ENCODE measurements at regions not wholly inside any gene's neighbourhood (a gene's known extent, or its start where the extent isn't known, plus 50 kb on each side); places are given as distances from the start of the nearest gene placed in this dataset.

DNA sequence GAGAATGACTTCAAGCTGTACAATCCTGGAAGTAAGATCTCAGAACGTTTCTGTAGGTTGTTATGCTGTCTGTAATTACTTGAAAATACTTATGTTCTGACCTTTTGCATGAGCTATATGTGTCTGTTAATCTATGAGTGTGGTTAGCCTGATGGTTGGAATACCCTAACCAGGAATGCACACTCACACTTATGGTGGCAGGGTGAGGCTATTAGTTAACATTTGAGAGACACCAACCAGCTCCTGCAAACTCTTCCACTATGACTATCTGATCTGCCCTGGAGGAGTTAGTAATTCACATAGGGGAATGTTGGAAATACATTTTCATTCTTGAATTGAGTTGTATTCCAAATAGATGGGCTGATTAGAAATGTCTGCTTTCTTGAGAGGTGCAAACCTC lies 450.3 kb downstream of the INHBA start:
- Mint-ChIP-seq H3K36me3 (ENCODE audit: low read depth) (no peaks in the 10 kb centered on the region), H3K4me1 (peaks cover 10% of the 10 kb centered on the region), H3K9me3 (peaks cover 9% of the 10 kb centered on the region; the same call in 2 of the 3 replicates), H3K4me3 (no peak overlapping the region), H3K27ac (no peak overlapping the region), H3K27me3 (ENCODE audit: insufficient read depth, low read depth, poor library complexity) (no peaks in the 10 kb centered on the region)
- TF ChIP-seq CREB1 (CRISPR knock-in tag; IDR thresholded peaks at IDR 0.05; ENCODE audit: low read depth) = no peak
- TF ChIP-seq JUNB (IDR thresholded peaks at IDR 0.05; ENCODE audit: unreplicated experiment) = no peak
- TF ChIP-seq, protein P1, sequence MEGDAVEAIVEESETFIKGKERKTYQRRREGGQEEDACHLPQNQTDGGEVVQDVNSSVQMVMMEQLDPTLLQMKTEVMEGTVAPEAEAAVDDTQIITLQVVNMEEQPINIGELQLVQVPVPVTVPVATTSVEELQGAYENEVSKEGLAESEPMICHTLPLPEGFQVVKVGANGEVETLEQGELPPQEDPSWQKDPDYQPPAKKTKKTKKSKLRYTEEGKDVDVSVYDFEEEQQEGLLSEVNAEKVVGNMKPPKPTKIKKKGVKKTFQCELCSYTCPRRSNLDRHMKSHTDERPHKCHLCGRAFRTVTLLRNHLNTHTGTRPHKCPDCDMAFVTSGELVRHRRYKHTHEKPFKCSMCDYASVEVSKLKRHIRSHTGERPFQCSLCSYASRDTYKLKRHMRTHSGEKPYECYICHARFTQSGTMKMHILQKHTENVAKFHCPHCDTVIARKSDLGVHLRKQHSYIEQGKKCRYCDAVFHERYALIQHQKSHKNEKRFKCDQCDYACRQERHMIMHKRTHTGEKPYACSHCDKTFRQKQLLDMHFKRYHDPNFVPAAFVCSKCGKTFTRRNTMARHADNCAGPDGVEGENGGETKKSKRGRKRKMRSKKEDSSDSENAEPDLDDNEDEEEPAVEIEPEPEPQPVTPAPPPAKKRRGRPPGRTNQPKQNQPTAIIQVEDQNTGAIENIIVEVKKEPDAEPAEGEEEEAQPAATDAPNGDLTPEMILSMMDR (conservative IDR thresholded peaks at IDR 0.05; ENCODE audit: low read depth in 2 of 2) = no peak
- TF ChIP-seq STAT1 (IDR thresholded peaks at IDR 0.05; ENCODE audit: unreplicated experiment) = no peak
- TF ChIP-seq, protein P2, sequence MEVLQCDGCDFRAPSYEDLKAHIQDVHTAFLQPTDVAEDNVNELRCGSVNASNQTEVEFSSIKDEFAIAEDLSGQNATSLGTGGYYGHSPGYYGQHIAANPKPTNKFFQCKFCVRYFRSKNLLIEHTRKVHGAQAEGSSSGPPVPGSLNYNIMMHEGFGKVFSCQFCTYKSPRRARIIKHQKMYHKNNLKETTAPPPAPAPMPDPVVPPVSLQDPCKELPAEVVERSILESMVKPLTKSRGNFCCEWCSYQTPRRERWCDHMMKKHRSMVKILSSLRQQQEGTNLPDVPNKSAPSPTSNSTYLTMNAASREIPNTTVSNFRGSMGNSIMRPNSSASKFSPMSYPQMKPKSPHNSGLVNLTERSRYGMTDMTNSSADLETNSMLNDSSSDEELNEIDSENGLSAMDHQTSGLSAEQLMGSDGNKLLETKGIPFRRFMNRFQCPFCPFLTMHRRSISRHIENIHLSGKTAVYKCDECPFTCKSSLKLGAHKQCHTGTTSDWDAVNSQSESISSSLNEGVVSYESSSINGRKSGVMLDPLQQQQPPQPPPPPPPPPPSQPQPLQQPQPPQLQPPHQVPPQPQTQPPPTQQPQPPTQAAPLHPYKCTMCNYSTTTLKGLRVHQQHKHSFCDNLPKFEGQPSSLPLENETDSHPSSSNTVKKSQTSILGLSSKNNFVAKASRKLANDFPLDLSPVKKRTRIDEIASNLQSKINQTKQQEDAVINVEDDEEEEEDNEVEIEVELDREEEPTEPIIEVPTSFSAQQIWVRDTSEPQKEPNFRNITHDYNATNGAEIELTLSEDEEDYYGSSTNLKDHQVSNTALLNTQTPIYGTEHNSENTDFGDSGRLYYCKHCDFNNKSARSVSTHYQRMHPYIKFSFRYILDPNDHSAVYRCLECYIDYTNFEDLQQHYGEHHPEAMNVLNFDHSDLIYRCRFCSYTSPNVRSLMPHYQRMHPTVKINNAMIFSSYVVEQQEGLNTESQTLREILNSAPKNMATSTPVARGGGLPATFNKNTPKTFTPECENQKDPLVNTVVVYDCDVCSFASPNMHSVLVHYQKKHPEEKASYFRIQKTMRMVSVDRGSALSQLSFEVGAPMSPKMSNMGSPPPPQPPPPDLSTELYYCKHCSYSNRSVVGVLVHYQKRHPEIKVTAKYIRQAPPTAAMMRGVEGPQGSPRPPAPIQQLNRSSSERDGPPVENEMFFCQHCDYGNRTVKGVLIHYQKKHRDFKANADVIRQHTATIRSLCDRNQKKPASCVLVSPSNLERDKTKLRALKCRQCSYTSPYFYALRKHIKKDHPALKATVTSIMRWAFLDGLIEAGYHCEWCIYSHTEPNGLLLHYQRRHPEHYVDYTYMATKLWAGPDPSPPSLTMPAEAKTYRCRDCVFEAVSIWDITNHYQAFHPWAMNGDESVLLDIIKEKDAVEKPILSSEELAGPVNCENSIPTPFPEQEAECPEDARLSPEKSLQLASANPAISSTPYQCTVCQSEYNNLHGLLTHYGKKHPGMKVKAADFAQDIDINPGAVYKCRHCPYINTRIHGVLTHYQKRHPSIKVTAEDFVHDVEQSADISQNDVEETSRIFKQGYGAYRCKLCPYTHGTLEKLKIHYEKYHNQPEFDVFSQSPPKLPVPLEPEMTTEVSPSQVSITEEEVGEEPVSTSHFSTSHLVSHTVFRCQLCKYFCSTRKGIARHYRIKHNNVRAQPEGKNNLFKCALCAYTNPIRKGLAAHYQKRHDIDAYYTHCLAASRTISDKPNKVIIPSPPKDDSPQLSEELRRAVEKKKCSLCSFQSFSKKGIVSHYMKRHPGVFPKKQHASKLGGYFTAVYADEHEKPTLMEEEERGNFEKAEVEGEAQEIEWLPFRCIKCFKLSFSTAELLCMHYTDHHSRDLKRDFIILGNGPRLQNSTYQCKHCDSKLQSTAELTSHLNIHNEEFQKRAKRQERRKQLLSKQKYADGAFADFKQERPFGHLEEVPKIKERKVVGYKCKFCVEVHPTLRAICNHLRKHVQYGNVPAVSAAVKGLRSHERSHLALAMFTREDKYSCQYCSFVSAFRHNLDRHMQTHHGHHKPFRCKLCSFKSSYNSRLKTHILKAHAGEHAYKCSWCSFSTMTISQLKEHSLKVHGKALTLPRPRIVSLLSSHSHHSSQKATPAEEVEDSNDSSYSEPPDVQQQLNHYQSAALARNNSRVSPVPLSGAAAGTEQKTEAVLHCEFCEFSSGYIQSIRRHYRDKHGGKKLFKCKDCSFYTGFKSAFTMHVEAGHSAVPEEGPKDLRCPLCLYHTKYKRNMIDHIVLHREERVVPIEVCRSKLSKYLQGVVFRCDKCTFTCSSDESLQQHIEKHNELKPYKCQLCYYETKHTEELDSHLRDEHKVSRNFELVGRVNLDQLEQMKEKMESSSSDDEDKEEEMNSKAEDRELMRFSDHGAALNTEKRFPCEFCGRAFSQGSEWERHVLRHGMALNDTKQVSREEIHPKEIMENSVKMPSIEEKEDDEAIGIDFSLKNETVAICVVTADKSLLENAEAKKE (CRISPR knock-in tag; IDR thresholded peaks at IDR 0.05) = no peak
- no peak for TF ChIP-seq EZH2 (IDR thresholded peaks at IDR 0.05; ENCODE audit: low read depth, unreplicated experiment)
- no peak for TF ChIP-seq NANOG (IDR thresholded peaks at IDR 0.05; ENCODE audit: borderline replicate concordance)
- no peak for TF ChIP-seq ZNF114 (CRISPR knock-in tag; IDR thresholded peaks at IDR 0.05)
- TF ChIP-seq ZNF331 (CRISPR knock-in tag; IDR thresholded peaks at IDR 0.05; ENCODE audit: low read depth) = no peak
- no peak for TF ChIP-seq POLR2AphosphoS5 (IDR thresholded peaks at IDR 0.05; ENCODE audit: low read depth)
- no peak for TF ChIP-seq EZH2phosphoT487 (IDR thresholded peaks at IDR 0.05; ENCODE audit: unreplicated experiment)
- TF ChIP-seq, protein P3, sequence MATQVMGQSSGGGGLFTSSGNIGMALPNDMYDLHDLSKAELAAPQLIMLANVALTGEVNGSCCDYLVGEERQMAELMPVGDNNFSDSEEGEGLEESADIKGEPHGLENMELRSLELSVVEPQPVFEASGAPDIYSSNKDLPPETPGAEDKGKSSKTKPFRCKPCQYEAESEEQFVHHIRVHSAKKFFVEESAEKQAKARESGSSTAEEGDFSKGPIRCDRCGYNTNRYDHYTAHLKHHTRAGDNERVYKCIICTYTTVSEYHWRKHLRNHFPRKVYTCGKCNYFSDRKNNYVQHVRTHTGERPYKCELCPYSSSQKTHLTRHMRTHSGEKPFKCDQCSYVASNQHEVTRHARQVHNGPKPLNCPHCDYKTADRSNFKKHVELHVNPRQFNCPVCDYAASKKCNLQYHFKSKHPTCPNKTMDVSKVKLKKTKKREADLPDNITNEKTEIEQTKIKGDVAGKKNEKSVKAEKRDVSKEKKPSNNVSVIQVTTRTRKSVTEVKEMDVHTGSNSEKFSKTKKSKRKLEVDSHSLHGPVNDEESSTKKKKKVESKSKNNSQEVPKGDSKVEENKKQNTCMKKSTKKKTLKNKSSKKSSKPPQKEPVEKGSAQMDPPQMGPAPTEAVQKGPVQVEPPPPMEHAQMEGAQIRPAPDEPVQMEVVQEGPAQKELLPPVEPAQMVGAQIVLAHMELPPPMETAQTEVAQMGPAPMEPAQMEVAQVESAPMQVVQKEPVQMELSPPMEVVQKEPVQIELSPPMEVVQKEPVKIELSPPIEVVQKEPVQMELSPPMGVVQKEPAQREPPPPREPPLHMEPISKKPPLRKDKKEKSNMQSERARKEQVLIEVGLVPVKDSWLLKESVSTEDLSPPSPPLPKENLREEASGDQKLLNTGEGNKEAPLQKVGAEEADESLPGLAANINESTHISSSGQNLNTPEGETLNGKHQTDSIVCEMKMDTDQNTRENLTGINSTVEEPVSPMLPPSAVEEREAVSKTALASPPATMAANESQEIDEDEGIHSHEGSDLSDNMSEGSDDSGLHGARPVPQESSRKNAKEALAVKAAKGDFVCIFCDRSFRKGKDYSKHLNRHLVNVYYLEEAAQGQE (IDR thresholded peaks at IDR 0.05; ENCODE audit: unreplicated experiment) = no peak
- TF ChIP-seq, protein P4, sequence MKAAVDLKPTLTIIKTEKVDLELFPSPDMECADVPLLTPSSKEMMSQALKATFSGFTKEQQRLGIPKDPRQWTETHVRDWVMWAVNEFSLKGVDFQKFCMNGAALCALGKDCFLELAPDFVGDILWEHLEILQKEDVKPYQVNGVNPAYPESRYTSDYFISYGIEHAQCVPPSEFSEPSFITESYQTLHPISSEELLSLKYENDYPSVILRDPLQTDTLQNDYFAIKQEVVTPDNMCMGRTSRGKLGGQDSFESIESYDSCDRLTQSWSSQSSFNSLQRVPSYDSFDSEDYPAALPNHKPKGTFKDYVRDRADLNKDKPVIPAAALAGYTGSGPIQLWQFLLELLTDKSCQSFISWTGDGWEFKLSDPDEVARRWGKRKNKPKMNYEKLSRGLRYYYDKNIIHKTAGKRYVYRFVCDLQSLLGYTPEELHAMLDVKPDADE (IDR thresholded peaks at IDR 0.05) = no peak
- no peak overlapping the region for H3K4me3 ChIP-seq
- peaks cover 15% of the 10 kb centered on the region; the same call in 1 of the 2 replicates for H3K9me2 ChIP-seq (ENCODE audit: insufficient read depth)
- DNase-seq (ENCODE audit: low spot score) (no peak), ATAC-seq (no peak)
- H2AFZ ChIP-seq = no peak overlapping the region
- no peaks in the 10 kb centered on the region for H4K20me1 ChIP-seq (replicated peaks; ENCODE audit: insufficient read depth)
- H3K27me3 ChIP-seq (ENCODE audit: insufficient read depth) = no peaks in the 10 kb centered on the region
- no peaks in the 10 kb centered on the region for H3K4me1 ChIP-seq (ENCODE audit: insufficient read depth)
- no peaks in the 10 kb centered on the region for H3K79me2 ChIP-seq (replicated peaks; ENCODE audit: insufficient read depth)
- H3F3A ChIP-seq (replicated peaks; ENCODE audit: low read depth) = no peaks in the 10 kb centered on the region
- H3K36me3 ChIP-seq (ENCODE audit: insufficient read depth) = no peaks in the 10 kb centered on the region
- no peak overlapping the region for H3K27ac ChIP-seq (ENCODE audit: low read depth)
- no peak overlapping the region for H3K4me2 ChIP-seq

All from GM23338 (cell line).